Cardiac fibroblast (primary cell): ENCODE measurements at regions not wholly inside any gene's neighbourhood (a gene's known extent, or its start where the extent isn't known, plus 50 kb on each side); places are given as distances from the start of the nearest gene placed in this dataset.

Source experiments
- DNase-seq, 2 donors: peaks; one replicate each; pipeline versions ENCODE4 v3.0.0 to v3.0.0-alpha.2; 2010; ENCODE audit warnings: low read depth in 2 of 2
- H3K4me3 ChIP-seq, 2 donors: replicated peaks in 1 of 2; 1 replicate in 1 of 2; 2 replicates in 1 of 2; pipeline ENCODE4 v1.5.1; 2011; ENCODE audit warnings: low read depth in 2 of 2, low read length in 2 of 2, mild to moderate bottlenecking in 2 of 2, moderate library complexity in 1 of 2
- CTCF ChIP-seq: IDR thresholded peaks from one replicate; pipeline ENCODE4 v1.5.1; 2011; ENCODE audit warnings: low read depth, mild to moderate bottlenecking, low read length, inconsistent platforms

DNA sequence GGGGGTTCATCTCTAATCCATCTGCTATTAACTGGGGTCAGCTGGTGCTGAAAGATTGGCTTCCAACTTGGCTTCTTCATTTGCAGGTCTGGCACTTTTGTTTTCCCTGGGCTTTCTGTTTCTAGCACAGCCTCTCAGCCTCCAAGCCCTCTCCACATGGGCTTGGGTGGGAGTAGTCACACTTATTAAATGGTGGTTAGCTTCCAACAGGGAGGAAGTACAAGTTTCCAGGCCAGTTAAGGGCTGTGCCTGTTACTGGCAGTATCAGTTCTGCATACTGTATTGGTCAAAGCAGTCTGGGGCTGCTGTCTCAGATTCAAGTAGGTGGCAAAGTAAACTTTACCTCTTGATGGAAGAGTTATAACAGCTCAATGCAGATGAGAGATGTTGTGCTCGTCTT, 627.1 kb upstream of the CCDC54 start:
- no peak for TF ChIP-seq CTCF
- H3K4me3 ChIP-seq = no peak overlapping the region
- no peak for DNase-seq

DNA sequence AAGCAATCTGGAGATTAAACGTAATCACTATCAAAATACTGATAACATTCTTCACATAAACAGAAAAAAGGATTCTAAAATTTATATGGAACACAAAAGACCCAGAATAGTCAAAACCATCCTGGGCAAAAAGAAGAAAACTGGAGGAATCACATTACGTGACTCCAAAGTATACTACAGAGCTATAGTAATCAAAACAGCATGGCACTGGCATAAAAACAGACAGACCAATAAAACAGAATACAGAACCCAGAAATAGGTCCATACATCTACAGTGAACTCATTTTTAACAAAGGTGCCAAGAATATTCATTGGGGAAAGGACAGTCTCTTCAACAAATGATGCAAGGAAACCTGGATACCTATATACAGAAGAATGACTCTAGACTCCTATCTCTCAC, 621.9 kb upstream of the CCDC54 start:
- H3K4me3 ChIP-seq = no peak overlapping the region
- DNase-seq = no peak
- TF ChIP-seq CTCF = no peak

- DNase-seq = no peak
- H3K4me3 ChIP-seq = no peak overlapping the region
- TF ChIP-seq CTCF = no peak
Measured at GRCh38 chr3:106756901-106757300, 620.3 kb upstream of the CCDC54 start.

- DNase-seq = no peak
- no peak overlapping the region for H3K4me3 ChIP-seq
- no peak for TF ChIP-seq CTCF
Measured at GRCh38 chr3:106758459-106758858, 618.8 kb upstream of the CCDC54 start.

DNA sequence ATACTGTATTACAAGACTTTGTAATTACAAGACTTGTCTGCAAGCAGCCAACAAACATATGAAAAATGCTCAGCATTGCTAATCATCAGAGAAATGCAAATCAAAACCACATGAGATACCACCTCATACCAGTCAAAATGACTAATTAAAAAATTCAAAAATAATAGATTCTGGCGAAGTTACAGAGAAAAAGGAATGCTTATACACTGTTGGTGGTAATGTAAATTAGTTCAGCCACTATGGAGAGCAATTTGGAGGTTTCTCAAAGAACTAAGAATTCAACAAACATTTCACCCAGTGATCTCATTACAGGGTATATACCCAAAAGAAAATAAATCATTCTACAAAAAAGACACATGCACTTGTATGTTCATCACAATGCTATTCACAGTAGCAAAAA, 617.5 kb upstream of the CCDC54 start:
- TF ChIP-seq CTCF = no peak
- DNase-seq = peak in 1 of 2 donors; percentile 19
- H3K4me3 ChIP-seq = no peak overlapping the region

DNA sequence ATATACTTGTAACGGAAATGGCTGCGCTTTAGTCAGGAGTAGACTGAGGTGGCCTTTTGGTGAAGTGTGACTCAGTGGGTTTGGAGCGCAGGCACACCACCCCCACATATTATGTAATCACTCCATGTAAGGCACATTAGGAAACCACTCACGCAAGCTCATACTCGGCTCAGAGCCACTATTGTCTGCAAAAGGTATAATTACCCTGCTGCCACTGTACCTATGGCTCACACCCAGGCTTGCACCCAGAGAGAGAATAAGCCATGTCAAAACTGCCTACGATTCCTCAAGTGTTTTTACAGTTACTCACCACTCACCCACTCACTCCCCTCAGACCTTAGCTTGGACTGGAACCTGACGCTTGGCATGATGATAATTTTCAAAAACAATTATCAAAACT, 611.9 kb upstream of the CCDC54 start:
- H3K4me3 ChIP-seq = no peak overlapping the region
- peak; percentile 93 to 98 for DNase-seq
- no peak for TF ChIP-seq CTCF

DNA sequence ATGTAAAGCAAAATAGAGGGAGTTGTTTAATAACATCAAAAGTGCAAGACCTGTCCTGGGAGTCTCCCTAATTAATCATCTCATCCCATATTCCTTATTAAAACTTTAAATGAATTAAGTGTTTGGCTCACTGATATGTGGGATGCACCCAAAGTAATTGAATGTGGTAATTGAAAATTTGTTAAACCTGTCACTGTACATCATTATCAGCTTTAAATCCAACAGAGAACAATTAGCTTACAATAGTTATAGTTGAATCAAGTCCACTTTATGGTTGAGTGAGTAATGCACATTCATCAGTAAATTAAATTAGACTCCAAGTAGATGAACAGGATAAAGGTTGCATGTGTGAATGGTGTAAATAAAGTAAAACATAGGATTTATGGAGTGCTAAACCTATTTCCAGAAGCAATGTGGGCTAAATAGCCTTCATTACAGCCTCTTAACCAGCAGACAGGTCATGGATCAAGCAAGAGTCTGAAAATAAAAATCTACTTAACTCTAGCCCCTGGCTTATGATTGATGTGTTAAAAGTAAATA, 608.2 kb upstream of the CCDC54 start:
- no peak for DNase-seq
- no peak overlapping the region for H3K4me3 ChIP-seq
- no peak for TF ChIP-seq CTCF
